ENCODE measurements at regions not wholly inside any gene's neighbourhood (a gene's known extent, or its start where the extent isn't known, plus 50 kb on each side); places are given as distances from the start of the nearest gene placed in this dataset.

DNA sequence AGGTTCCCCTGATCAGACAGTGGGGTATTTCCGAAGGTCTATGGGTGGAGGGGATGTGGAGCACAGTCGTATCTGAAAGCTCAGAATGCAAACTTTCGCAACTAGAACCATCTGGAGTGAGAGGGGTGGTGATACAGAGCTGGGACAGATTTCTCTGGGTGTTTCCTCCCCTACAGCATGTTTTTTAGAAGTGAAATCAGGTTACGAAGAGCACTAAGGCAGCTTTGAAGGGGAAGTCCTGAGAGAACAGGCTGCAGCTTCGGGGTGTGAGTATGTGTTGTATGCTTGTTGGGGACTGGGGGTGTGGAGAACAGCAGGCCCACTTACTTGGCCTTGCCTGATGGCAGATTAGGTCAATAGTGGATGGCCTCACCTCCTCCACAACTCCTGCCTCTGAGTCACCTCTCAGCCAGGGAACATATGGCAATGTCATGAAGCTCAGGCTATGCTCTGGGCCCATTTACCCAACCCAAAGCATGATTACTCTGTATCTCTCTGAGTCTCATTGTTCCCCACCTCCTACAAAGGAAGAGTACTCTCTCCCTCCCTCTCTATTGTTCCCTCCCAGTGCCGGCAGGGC, 107.2 kb upstream of the RASGRP1 start:
- in situ Hi-C loops (cut with MboI) = loop anchor here (25.0 kb wide), 1 partner anchor 684 kb away; no protein-coding TSS in a partner anchor
- Histone ChIP-seq H3K36me3 (ENCODE audit: low read depth) (no peaks in the 10 kb centered on the region), H3K9ac (no peak overlapping the region), H3K9me3 (ENCODE audit: low read depth) (no peaks in the 10 kb centered on the region), H3K4me3 (no peak overlapping the region), H3K27me3 (replicated peaks; ENCODE audit: insufficient read depth) (peaks cover 18% of the 10 kb centered on the region), H3K79me2 (ENCODE audit: insufficient read depth) (no peaks in the 10 kb centered on the region), H4K20me1 (ENCODE audit: insufficient read depth) (no peaks in the 10 kb centered on the region), H3K9me2 (ENCODE audit: insufficient read depth) (peaks cover 4% of the 10 kb centered on the region; the same call in 1 of the 2 replicates), H3K4me1 (ENCODE audit: insufficient read depth) (no peaks in the 10 kb centered on the region), H2AFZ (no peak overlapping the region), H3K4me2 (ENCODE audit: unreplicated experiment) (no peak overlapping the region), H3F3A (ENCODE audit: insufficient read depth) (no peaks in the 10 kb centered on the region), H3K27ac (no peak overlapping the region)
- peak; percentile 57 for DNase-seq
- 67 to 68% methylated on average over 6 of the region's 6 CpGs for WGBS, 2 experiments (ENCODE audit: low coverage in 1 of 2, low lambda C conversion rate in 2 of 2, missing lambda C conversion rate in 2 of 2)
- TF ChIP-seq EZH2 (IDR thresholded peaks at IDR 0.05; ENCODE audit: insufficient read depth, poor library complexity, severe bottlenecking) (no peak), EZH2phosphoT487 (IDR thresholded peaks at IDR 0.05; ENCODE audit: insufficient read depth, low read depth) (no peak)

- H3K36me3 ChIP-seq (ENCODE audit: low read depth) = no peaks in the 10 kb centered on the region
- no peaks in the 10 kb centered on the region for H3F3A ChIP-seq (ENCODE audit: insufficient read depth)
- TF ChIP-seq EZH2phosphoT487 (IDR thresholded peaks at IDR 0.05; ENCODE audit: insufficient read depth, low read depth) = no peak
- no peak for TF ChIP-seq EZH2 (IDR thresholded peaks at IDR 0.05; ENCODE audit: insufficient read depth, poor library complexity, severe bottlenecking)
- no peaks in the 10 kb centered on the region for H4K20me1 ChIP-seq (ENCODE audit: insufficient read depth)
- H3K4me3 ChIP-seq = no peak overlapping the region
- peaks cover 13% of the 10 kb centered on the region for H3K27me3 ChIP-seq (replicated peaks; ENCODE audit: insufficient read depth)
- no peaks in the 10 kb centered on the region for H3K79me2 ChIP-seq (ENCODE audit: insufficient read depth)
- 62 to 77% methylated on average over 1 of the region's 1 CpG for WGBS, 2 experiments (ENCODE audit: low coverage in 1 of 2, low lambda C conversion rate in 2 of 2, missing lambda C conversion rate in 2 of 2)
- H3K9ac ChIP-seq = no peak overlapping the region
- in situ Hi-C loops (cut with MboI) = loop anchor here (25.0 kb wide), 1 partner anchor 685 kb away; no protein-coding TSS in a partner anchor
- DNase-seq = no peak
- no peaks in the 10 kb centered on the region for H3K4me1 ChIP-seq (ENCODE audit: insufficient read depth)
- H3K27ac ChIP-seq = no peak overlapping the region
- H3K4me2 ChIP-seq (ENCODE audit: unreplicated experiment) = no peak overlapping the region
- H2AFZ ChIP-seq = no peak overlapping the region
- H3K9me2 ChIP-seq (ENCODE audit: insufficient read depth) = peaks cover 4% of the 10 kb centered on the region; the same call in 1 of the 2 replicates
- no peaks in the 10 kb centered on the region for H3K9me3 ChIP-seq (ENCODE audit: low read depth)
These were observed 107.7 kb upstream of the RASGRP1 start for GRCh38 chr15:38672273-38672672.

DNA sequence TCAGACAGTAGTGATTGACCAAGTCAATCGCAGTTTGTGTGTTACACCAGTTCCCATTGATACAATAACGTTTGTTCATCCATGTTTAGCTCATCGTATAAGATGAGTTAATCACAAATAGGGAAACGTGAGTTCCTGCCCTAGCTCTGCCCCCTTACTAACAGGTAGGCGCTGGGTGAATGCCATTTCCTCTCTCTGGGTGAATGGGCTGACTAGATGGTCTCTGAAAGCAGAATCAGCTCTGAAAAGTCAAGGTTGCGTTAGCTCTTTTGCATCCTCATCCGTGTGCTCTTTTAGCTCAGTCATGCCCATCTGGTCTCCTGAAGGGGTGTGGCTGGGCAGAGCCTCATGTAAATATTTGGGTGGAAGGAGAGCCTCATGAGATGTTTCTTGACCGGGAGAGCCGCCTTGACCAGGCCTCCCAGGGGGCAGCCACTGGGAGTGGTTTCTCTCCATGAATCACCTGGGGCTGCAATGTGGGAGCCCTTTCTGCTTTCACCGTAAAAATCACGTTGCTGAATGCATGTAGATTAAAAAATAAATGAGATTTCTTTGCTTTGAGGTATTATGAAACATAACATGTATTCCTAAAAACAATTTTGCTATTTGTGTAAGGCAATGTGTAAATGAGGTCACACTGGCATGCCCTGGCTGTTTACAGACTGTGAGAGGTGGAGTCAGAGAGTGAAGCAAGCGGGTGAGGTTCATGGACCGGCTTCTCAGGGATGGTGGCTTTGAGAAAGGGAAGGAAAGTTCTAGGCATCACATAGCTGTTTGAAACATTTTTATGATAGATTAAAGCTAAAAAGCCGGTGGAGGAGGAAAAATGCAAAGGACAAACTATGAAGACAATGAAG, 108.4 kb upstream of the RASGRP1 start:
- Histone ChIP-seq H3K27me3 (replicated peaks; ENCODE audit: insufficient read depth) (0 out of 2 replicates have a peak, but pooled peaks cover 5% of the 10 kb centered on the region), H4K20me1 (ENCODE audit: insufficient read depth) (no peaks in the 10 kb centered on the region), H3K27ac (no peak overlapping the region), H3K9me2 (ENCODE audit: insufficient read depth) (peaks cover 4% of the 10 kb centered on the region; the same call in 1 of the 2 replicates), H3K79me2 (ENCODE audit: insufficient read depth) (no peaks in the 10 kb centered on the region), H3F3A (ENCODE audit: insufficient read depth) (no peaks in the 10 kb centered on the region), H3K4me3 (no peak overlapping the region), H3K9me3 (ENCODE audit: low read depth) (no peaks in the 10 kb centered on the region), H3K9ac (no peak overlapping the region), H2AFZ (no peak overlapping the region), H3K4me2 (ENCODE audit: unreplicated experiment) (no peak overlapping the region), H3K4me1 (ENCODE audit: insufficient read depth) (no peaks in the 10 kb centered on the region), H3K36me3 (ENCODE audit: low read depth) (no peaks in the 10 kb centered on the region)
- TF ChIP-seq EZH2 (IDR thresholded peaks at IDR 0.05; ENCODE audit: insufficient read depth, poor library complexity, severe bottlenecking) = no peak
- no peak for TF ChIP-seq EZH2phosphoT487 (IDR thresholded peaks at IDR 0.05; ENCODE audit: insufficient read depth, low read depth)
- DNase-seq = no peak
- in situ Hi-C loops (cut with MboI) = loop anchor here (25.0 kb wide), 1 partner anchor 686 kb away; no protein-coding TSS in a partner anchor
- 72 to 76% methylated on average over 14 of the region's 14 CpGs for WGBS, 2 experiments (ENCODE audit: low coverage in 1 of 2, low lambda C conversion rate in 2 of 2, missing lambda C conversion rate in 2 of 2)

- Histone ChIP-seq H3K4me2 (ENCODE audit: unreplicated experiment) (no peak overlapping the region), H3F3A (ENCODE audit: insufficient read depth) (no peaks in the 10 kb centered on the region), H4K20me1 (ENCODE audit: insufficient read depth) (no peaks in the 10 kb centered on the region), H3K27ac (no peak overlapping the region), H3K4me3 (no peak overlapping the region), H3K79me2 (ENCODE audit: insufficient read depth) (no peaks in the 10 kb centered on the region), H3K9me3 (ENCODE audit: low read depth) (no peaks in the 10 kb centered on the region), H3K9me2 (ENCODE audit: insufficient read depth) (peaks cover 4% of the 10 kb centered on the region; the same call in 1 of the 2 replicates), H3K9ac (no peak overlapping the region), H3K36me3 (ENCODE audit: low read depth) (no peaks in the 10 kb centered on the region), H3K4me1 (ENCODE audit: insufficient read depth) (no peaks in the 10 kb centered on the region), H3K27me3 (replicated peaks; ENCODE audit: insufficient read depth) (no peaks in the 10 kb centered on the region), H2AFZ (no peak overlapping the region)
- TF ChIP-seq EZH2 (IDR thresholded peaks at IDR 0.05; ENCODE audit: insufficient read depth, poor library complexity, severe bottlenecking) (no peak), EZH2phosphoT487 (IDR thresholded peaks at IDR 0.05; ENCODE audit: insufficient read depth, low read depth) (no peak)
- in situ Hi-C loops (cut with MboI) = loop anchor here (25.0 kb wide), 1 partner anchor 687 kb away; no protein-coding TSS in a partner anchor
- 76 to 81% methylated on average over 4 of the region's 4 CpGs for WGBS, 2 experiments (ENCODE audit: low coverage in 1 of 2, low lambda C conversion rate in 2 of 2, missing lambda C conversion rate in 2 of 2)
- DNase-seq = no peak
These were observed 109.8 kb upstream of the RASGRP1 start for GRCh38 chr15:38674448-38674847.
